NB4 (cell line): ENCODE measurements at regions not wholly inside any gene's neighbourhood (a gene's known extent, or its start where the extent isn't known, plus 50 kb on each side); places are given as distances from the start of the nearest gene placed in this dataset.

Source experiments
- CTCF ChIP-seq: IDR thresholded peaks from one replicate; pipeline ENCODE4 v1.5.1; 2012; ENCODE audit warnings: low read depth, low read length
- MYC ChIP-seq: IDR thresholded peaks from 2 replicates; pipeline ENCODE4 v1.6.1; 2011; ENCODE audit warnings: low read depth, low read length
- POLR2A ChIP-seq: IDR thresholded peaks from 2 replicates; pipeline ENCODE4 v1.6.1; 2011; ENCODE audit warnings: mild to moderate bottlenecking; ENCODE audit not compliant: insufficient read length; ENCODE audit errors: extremely low read depth
- TF ChIP-seq, protein P1 (sequence below): IDR thresholded peaks from 2 replicates; pipeline ENCODE4 v1.6.1; 2011; ENCODE audit warnings: low read depth, low read length

- no peak for TF ChIP-seq CTCF
- TF ChIP-seq MYC: no peak
- TF ChIP-seq POLR2A: no peak
- TF ChIP-seq, protein P1, sequence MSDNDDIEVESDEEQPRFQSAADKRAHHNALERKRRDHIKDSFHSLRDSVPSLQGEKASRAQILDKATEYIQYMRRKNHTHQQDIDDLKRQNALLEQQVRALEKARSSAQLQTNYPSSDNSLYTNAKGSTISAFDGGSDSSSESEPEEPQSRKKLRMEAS: no peak
These were observed 465.1 kb upstream of the HNRNPA3 start for GRCh38 chr2:176747506-176747905.
